HT1080 (cell line): ENCODE measurements at regions not wholly inside any gene's neighbourhood (a gene's known extent, or its start where the extent isn't known, plus 50 kb on each side); places are given as distances from the start of the nearest gene placed in this dataset.

Source experiments
- DNase-seq: peaks from one replicate; pipeline ENCODE4 v3.0.0-alpha.2; 2015; ENCODE audit warnings: low read depth

DNA sequence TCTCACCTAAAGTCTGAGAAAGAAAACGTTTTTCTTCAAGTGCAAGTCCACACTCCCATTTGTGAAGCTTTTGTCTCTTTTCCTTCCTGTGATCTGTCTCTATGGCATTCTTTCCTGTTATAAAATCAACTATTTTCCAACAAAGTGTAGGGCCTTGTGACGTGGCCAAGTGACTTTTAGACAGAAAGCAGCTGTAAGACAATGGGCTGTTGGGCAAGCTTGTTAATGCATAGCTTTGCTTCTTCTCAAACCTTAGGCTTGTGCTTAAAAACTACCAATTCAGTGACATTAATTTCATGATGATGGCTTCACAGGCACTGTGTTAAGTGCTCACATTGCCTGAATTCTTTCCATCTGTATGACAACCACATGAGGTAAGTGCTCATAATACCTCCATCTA, 83.5 kb downstream of the VCY1B start:
- no peak for DNase-seq

DNA sequence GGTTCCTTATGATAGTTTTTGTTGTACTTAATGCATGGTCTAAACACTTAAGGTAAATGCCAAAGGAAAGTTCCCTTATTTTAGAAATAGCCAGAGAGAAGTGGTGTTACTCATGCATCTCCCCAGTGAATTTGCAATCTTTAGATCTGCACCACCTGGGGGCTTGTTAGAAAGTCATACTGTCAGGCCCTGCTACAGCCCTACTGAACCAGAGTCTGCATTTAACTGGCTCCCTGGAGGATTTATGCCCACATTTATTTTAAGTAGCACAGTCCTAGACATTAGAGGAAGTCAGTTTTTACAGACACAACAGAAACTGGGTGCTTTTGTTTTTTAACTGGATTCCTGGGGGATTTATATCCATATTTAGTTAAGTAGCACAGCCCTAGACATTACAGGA, 89.6 kb downstream of the VCY1B start:
- no peak for DNase-seq

DNA sequence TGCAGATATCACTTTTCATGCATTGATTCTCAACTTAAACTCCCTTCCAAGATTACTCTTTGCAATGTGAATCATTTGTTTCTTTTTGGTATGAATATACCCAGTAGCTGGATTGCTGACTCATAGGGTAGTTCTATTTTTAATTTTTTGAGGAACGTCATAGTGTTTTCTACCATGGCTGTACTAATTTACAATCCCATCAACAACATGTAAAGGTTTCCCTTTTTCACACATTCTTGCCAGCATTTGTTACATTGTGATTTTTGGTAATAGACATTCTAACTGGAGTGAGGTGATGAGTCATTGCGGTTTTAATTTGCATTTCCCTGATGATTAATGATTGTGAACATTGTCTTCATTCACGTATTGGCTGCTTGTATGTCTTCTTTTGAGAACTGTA, 126.7 kb downstream of the VCY1B start:
- DNase-seq: peak; percentile 30

DNA sequence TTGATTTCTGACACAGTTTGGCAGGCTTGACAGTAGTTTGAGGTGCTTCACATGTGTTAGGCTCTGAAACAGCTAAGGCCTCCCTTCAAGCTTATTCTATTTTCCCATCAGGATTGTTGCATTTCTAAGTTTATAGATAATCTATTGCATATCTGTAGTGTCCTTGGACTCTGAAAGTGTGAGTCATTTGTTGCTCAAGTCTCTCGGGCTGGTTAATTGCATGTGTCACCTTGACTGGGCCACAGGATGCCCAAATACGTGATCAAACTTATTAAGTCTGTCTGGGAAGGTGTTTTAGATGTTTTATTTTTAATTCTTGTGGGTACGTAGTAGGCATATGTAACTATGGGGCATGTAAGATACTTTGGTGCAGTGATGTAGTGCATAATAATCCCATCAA, 166.0 kb downstream of the VCY1B start:
- DNase-seq: no peak

DNA sequence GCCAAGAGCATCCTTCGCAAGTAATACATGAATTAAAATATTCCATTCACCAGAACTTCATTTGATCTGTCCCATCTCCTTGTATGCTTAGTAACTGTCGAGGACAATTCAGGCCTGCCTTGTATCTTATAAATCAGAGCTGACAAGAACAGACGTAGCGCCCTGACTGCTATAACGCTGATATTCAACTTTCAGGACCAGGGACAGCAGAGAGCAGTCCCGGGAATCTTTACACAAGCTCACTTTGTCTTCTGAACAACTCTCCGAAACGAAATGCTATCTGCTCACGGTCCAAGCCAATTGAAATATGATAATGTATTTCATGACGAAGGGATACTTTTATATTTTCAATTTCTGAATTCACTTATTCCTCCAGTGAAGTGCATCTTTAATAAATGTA, 175.7 kb downstream of the VCY1B start:
- peak; percentile 3 for DNase-seq

DNA sequence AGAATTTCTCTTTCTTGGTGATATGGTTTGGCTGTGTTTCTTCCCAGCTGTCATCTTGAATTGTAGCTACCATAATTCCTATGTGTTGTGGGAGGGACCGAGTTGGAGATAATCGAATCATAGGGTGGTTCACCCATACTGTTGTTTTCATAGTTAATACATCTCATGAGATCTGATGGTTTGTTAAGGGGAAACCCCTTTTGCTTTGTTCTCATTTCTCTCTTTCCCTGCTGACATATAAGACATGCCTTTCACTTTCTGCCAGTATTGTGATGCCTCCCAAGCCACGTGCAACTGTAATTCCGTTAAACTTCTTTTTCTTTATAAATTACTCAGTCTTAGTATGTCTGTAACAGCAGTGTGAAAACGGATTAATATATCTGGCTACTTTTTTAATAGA, 179.0 kb downstream of the VCY1B start:
- DNase-seq: no peak

DNA sequence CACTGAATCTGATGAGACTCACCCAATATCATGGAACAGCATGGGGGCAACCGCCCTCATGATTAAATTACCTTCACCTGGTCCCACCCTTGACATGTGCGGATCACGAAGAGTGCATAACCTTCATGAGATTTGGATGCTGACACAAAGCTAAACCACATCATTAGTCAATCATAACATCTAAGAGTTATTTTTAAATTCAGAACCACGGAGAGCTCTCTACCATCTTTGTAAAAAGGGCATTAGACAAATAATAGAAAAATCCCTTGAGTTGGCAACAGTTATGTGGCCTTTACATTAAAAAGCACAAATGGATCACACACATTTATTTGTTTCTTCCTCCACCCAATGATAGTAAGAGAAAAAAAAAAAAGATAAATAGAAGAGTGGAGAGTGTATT, 182.2 kb downstream of the VCY1B start:
- DNase-seq: no peak

DNA sequence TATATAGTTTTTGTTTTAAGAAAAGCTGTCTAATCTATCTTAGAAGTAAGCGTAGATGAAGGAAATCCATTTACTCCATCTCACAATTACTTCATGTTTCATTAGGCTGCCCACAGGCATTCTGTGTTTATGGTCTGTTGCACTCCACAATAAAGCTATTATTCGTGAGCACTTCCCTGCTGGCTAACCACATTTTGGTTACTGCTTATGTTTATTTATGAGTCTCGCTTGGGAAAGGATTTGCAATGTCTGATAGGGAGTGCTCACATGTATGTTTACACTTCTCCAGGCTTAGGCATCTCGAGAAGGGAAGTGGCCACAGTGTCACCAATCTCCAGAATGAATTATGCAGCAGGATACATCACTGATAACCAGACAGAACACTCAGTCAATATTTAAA, 190.9 kb downstream of the VCY1B start:
- DNase-seq: no peak

DNA sequence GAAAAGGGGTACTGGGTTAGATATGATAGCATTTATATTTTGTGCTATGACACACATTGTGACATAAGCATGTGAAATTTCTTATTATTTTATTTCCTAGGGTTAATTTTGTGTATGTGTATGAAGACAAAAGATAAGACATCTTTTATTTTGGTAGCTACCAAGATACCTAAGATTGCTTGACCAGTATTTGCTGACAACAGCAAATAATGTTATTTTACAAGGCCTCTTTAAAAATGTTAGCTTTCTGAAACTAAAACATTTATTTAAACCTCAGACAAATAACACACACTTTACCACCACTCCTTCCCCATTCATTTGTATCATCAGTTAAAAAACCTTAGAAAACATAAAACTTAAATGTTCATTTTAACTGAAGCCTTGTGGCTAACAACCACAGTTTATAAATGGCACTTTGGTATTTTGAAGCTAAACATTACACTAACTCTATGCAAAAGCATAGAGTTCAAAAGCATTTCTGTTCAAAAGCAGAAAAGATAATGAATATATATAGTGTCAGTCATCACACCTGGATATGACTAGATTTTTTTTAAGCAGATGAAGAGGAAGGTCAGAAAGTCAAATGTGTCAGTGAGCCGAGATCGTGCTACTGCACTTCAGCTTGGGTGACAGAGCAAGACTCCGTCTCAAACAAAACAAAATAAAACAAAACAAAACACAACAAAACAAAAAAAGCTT, 193.0 kb downstream of the VCY1B start:
- no peak for DNase-seq

DNA sequence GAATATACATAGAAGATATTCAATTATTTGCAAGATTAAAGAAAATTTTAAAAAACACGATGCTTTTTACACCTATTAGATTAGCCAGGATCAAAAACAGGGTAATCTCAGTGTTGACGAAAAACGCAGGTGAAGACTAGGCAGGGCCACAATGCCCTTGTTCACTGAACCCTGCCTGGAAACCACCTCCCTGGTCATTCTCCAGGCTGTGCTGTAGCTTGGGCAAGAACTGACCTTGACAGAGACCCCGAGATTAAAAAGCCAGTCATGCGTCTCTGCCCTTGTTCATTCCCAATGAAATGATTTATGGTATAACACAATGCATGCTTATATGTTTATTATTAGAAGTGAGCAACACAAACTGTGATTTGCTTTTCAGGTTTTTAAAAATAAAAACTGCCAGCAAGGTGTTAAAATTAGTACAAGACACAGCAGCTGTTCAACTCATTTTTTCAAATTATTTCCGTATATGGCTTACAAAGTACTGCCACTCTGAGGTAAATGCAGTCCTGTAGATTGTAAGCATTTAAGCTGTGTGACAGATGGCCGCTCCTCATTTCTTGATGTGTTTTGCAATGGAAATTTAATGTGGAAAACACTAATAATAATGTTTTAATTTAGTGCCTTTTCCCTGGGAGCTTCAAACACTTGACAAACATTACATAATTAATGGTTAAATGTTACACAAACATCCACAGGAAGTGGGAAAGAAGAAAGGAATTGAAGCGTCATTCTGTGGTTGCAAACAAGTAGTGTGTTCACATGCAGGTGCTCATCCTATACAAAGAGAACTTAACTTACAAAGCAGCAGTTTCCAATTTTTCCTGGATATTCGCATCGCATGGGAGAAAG, 200.2 kb downstream of the VCY1B start:
- DNase-seq: no peak

DNA sequence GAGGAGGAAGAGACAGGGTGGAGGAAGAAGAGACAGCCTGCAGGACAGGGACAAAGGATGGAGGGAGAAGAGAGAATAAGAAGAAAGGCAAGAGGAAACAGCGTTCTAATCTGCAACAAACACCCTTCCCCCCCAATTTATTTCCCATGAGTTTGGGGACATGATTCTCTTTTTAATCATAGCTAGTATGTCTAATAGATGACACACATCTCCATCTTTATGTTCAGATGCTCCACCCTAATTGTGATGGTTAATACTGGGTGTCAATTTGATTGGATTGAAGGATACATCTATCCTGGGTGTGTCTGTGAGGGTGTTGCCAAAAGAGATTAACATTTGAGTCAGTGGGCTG, 200.8 kb downstream of the VCY1B start:
- DNase-seq: no peak

DNA sequence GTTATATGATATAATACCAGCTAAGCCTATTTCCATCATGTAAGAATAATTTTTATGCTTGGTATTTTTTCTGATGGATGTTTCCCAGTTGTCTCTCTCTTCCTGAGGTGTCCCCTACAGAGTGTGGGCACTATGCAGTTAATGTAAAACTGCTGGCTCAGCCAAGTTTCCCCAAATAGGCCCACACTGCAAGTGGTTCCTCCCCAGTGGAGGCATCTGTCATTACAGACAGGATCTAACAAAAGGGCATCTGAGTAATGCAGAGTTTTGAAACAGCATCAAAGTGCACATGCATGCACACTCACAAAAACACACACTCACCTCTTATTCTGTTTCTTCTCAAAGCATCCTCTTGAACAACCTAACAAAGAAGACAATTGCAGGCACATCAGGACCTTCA, 221.0 kb downstream of the VCY1B start:
- DNase-seq: no peak

DNA sequence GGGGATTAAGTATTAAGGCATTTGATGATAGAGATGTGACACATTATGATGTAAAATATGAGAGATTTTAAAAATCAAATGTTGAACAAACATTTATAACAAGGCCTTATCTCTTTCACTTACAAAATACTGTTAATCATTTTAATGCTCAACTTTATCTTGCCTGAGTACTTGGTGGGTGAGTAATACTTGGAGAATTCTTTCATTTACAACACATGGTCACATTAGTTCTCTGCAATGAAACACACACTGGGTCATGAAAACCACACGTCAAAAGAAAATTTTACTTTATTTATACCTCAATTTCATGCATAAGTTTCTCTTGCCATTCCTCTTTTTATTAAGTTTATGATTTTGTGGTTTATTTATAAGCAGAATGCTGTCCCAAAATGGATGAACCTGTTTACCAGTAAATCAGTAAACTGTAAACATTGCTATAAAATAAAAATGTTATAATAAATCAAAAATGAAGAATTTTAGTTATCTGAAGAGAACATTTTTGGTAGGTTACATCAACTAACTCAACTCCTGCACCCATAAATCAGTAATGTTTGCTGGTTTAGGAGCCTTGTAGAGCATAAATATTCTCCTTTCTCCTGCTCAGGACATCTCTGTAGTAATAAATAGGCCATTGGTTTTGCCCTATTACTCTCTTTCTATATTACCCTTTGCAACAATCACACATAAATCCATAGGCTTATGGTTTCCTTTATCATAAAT, 233.5 kb upstream of the NLGN4Y start:
- DNase-seq: no peak

DNA sequence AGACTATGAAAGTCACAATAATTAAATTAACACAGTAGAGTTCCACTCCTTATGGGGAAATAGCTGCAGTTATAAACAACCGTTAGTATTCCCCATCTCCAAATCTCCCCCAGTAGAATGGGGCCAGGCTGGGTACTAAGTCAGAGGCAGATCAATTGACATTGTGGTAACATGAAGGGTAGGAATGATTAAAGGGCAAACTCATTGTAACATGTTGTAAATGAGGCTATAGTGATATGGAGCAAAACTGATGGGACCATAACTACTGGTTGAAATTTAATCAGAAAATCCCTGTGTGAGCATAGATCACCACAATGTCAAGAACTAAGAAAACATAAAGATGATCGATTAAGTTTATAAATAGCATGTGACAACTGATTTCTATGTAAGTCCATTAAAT, 231.9 kb upstream of the NLGN4Y start:
- DNase-seq: no peak

DNA sequence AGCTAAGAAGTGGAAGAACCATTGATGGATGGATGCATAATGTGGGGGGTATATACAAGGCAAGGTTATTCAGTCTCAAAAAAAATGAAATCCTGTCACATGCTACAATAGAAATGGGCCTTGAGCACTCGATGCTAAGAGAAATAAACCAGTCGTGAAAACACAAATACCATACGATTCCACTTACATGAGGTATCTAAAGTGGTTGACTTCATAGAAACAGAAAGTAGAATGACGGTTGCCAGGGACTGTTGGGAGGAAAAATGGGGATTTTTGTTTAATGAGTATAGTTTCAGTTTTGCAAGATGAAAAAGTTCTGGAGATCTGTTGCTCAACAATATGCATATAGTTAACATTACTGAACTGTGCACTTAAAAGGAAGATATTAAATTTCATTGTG, 223.6 kb upstream of the NLGN4Y start:
- no peak for DNase-seq

DNA sequence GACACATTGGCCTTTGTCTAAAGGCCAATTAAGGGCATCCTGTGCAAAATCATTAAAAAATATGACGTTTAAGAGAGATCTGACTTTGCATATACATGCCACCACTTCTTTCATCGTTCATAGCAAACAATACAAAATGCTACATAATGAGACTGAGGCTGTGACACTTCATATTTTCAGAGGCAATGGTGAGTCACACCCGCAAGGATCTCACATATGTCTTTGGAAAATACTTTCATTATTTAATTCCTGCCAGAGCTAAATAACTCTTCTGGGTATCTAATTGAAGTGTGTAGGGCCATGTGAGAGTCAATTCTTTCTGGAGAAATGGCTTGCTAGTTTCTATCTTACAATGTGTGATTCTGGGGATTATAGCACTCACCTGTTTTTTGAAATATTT, 222.8 kb upstream of the NLGN4Y start:
- no peak for DNase-seq

DNA sequence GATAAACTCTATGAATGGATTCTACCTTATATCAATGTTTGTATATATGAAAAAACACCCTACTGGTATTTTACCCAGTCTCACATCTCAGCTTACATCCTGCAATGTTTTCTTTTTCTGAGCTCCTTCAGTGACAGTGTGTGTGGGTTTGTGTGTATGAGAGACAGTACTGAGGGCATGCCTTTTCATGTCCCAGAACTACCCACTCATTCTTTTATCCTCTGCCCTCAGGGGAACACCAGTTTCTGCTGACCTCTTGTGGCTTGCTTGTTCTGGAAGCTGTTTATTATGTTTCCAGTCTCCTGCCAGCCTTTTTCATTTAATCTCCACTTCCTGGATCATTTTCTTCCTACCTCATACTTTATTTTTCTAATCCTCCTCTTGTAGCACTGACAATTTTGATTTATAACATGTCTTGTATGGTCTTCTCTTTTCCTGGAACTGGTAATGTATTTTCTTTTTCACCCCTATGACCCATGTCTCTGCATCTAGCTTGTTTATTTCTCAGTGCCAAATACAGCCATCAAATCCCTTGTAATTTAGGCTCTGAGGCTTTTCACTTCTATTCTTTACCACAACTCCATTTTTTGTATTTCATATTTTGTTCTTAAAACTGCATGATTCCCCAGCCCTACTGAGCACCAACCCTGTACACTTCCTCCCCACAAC, 195.5 kb upstream of the NLGN4Y start:
- peak; percentile 70 for DNase-seq

DNA sequence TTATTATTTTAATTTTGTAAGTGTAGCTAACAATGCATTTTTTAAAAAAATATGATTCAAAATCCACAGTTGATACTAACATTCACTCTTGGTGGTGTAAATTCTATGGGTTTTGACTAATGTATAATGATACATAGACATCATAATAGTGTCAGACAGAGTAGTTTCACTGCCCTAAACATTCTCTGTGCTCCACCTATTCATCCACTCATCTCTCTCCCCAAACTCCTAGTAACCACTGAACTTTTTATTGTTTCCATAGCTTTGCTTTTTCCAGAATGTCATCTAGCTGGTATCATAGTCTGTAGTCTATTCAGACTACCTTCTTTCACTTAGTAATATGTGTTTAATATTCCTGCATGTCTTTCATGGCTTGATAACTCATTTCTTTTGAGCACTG, 194.0 kb upstream of the NLGN4Y start:
- DNase-seq: no peak

DNA sequence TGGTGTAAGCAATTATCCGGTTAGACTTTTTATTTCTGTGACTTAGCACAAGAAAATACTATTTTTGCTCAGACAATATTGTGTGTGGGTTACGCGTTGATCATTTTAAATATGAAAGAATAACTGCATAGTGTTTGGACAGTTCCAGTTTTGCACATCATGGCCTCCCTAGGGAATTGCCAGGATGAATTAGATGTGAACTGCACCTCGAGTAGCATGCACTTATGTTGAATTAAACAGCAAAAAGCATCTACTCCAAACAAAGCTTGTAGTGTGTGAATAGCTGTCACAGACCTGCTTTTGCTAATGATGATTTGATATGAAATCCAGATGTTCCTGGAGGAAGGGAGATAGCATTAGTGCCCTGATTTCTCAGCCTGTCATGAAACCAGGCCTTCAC, 184.8 kb upstream of the NLGN4Y start:
- DNase-seq: no peak

DNA sequence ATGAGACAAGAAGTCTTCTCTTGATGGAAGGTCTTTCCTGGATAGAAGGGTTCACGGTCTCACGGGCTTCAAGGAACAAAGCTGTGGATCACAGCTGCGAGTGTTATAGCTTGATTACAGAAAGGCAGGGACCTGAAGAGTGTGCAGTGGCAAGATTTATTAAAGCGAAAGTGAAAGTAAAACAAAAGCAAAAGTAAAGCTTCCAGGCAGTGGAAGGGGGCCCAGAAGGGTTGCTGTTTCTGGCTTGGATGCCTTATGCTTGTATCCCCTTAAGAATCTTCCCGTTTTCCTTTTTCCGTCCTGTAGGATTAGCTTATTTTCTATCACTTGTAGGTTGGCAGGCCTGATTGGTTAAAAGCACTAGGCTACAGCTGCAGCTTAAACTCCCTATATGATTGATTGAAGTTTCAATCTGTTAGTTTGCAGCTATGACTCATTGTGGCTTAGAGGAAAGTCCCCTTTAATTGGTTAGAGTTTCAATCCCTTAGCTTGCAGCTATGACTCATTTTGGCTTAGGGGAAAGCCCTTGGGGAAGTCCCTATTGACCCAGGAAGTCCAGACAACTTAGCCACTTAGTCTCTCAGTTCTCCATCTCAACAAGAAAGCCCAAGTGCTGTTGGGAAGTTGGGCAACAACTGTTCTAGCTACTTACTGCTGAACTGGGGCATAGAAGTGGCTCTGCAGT, 183.7 kb upstream of the NLGN4Y start:
- DNase-seq: peak; percentile 88

DNA sequence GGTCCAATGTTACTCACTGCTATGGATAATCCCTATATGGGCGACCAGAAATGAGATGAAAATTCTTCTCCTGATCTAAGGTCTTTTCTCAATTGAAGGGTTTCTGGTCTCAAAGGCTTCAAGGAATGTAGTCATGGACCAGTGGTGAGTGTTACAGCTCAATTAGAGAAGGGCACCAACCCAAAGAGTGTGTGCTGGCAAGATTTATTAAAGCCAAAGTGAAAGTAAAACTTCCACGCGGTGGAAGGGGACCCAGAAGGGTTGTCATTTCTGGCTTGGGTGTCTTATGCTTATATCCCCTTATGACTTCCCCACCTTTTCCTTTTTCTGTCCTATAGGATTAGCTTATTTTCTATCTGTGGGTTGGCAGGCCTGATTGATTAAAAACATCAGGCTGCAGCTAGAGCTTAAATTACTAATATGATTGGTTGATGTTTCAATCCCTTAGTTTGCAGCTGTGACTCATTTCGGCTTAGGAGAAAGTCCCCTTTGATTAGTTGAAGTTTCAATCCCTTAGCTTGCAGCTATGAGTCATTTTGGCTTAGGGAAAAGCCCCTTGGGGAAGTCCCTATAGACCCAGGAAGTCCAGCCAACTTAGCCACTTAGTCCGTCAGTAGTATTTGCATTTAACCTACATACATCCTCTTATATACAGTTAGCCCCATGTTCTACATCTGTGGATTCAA, 179.5 kb upstream of the NLGN4Y start:
- peak; percentile 73 for DNase-seq
